ENCODE measurements at regions not wholly inside any gene's neighbourhood (a gene's known extent, or its start where the extent isn't known, plus 50 kb on each side); places are given as distances from the start of the nearest gene placed in this dataset.
"Not testable (repeated sequence)": the region's sequence is repeated elsewhere in the genome, so short reads cannot be mapped to it uniquely, and the experiment has no call there.

DNA sequence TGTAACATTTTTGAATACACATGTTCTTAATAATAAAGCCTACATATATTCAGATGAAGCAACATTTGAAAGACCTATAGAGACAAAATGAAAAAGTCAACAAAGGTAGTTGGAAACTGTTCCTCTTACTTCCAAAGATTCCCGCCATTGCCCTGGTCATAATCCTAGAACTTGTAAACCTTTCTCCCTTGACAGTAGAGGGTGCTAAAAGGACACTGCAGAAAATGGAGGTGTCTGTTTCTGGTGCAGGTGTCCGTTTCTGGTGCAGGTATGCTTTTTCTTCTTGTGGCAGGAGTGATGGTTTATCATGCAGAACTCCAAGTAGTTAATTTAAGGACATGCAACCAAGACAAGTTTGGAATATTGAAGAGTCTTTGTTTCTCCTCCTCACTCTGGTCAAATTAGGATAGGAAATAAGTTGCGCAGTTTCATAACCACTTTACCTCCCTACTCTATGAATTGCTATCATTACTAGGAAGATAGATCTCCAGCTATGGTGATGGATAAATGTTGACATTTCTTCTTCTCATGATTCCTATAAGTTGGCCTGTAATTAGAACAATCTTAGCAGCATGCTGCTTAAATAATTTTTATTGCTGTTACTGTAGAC, 56.0 kb upstream of the FAM174A start:
- no peak for DNase-seq

- no peak for DNase-seq
Measured at GRCh38 chr5:100472091-100472490, 63.1 kb upstream of the FAM174A start.

- DNase-seq: no peak
Measured at GRCh38 chr5:100469767-100470166, 65.4 kb upstream of the FAM174A start.

DNA sequence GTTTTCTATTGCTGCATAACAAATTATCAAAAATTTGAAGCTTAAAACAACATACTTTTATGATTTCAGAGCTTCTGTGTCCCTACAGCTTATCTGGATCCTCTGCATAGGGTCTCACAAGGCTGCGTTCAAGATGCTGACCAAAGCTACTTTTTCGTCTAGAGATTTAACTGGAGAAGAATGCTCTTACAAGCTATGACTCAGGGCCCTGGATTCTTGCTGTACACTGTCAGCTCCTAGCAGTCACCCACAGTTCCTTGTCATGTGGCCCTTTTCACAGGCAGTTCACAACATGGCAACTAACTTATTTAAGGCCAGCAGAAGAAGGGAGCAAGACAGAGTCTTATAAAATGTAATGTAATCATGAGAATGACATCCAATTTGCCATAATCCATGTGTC, 70.8 kb upstream of the FAM174A start:
- no peak for DNase-seq

- no peak for DNase-seq
Measured at GRCh38 chr5:100456615-100457014, 78.6 kb upstream of the FAM174A start.

DNA sequence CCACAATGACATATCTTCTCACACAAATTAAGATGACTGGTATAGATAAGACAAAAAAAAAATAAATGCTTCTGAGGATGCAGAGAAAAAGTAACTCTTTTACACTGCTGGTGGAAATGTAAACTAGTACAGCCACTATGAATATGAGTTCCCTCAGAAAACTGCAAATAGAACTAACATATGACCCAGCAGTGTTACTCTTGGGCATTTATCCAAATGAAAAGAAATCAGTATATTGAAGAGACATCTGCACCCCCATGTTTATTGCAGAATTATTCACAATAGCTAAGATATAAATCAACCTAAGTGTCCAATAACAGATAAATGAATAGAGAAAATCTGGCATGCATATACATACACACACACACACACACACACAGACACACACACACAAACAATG, 83.0 kb upstream of the FAM174A start:
- DNase-seq: no peak

DNA sequence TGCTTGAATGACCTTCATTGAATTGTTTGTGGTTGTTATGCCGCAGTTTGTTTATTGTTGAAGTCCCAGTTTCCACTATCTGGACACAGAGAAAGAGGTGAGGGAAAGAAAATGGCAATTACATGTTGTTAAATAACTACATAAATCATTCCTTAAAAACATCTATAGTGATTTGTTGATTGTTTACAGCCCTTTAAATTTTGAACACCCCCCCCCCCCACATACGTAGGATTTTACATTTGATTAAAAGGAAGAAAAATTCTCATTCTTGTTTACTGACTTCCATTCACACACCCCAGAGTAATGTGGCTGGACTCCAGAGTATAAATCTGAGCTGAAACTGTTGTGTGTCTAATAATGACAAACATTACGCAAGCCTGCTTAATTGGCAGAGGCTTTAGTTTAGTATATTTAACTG, 87.1 kb upstream of the FAM174A start:
- DNase-seq: no peak

- DNase-seq: no peak
Measured at GRCh38 chr5:100446879-100447430, 88.2 kb upstream of the FAM174A start.

- DNase-seq: no peak
Measured at GRCh38 chr5:100444961-100445360, 90.2 kb upstream of the FAM174A start.

DNA sequence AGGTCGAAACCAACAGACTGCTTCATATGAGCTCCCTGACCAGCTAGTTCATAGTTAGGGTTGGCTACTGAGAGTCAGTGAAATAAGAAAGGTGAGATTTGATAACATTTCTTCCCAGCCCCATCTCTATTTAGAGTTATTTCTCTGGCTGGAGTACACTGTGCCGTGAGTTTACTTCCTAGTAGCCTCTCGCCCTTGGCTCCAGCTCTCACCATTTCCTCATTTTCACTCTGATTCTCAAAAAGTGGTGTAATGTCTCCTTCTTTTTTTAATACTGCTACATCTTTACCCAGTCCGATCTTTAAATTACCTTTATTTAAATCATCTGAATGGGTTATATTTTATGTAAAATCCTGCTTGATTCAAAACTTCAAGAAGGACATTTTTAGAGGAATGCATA, 100.4 kb upstream of the FAM174A start:
- no peak for DNase-seq

- DNase-seq: no peak
Measured at GRCh38 chr5:100432741-100433140, 102.4 kb upstream of the FAM174A start.

GRCh38 chr5:100430268-100431195, 104.6 kb upstream of the FAM174A start:
- peak in 3 of 4 experiments; percentile 0 to 14 (median 11) for DNase-seq

DNA sequence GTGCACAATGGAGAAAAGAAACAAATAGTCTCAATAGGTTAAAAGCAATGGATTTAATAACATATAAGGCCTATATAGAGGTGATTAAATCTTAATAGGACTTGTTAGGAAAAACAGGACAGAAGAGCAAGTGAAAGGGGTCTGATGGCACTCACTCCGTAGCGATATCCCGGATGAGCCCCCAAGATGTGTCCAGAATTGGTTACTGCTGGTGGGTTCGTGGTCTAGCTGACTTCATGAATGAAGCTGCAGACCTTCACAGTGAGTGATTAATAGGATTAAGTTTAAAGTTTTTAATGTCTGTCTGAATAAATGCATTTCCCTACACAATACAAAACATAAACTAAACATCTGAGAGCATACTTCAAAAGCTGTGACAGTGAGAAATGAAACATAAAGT, 110.4 kb upstream of the FAM174A start:
- DNase-seq: no peak

DNA sequence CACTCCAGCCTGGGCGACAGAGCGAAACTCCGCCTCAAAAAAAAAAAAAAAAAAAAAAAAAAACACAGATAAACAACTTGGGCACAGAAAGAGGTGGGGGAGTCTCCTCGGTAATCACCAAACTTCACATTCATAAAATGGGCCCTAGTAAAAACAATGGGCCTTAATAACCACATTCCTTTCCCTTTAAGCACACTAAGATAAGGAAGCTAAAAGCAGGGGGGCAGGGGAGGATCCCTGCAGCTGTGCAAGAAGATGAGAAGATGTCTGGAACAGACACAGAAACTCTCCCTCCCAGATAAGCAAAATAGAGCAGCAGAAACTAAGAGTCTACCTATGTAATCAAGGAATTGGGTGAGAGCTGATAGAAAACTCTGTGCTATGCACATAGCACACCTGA, 111.2 kb upstream of the FAM174A start:
- no peak for DNase-seq

DNA sequence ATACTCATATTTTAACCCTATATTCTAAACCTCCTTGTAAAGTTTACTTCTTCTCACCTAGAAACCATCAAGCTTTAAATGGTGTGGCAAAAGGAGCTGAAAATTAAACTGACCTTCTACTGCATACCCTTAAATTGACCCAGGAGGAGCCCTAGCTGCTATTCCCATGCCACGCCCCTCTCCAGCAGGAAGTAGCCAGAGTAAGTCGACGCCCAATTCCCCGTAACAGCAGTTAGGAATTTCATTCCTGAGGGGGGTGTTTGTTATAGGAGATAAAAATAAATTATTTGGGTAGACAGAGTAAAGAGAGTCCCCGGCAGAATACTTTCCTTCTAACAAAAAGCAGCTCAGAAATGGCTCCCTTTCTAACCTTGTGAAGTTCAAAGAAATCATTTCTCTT, 111.8 kb upstream of the FAM174A start:
- no peak for DNase-seq

DNA sequence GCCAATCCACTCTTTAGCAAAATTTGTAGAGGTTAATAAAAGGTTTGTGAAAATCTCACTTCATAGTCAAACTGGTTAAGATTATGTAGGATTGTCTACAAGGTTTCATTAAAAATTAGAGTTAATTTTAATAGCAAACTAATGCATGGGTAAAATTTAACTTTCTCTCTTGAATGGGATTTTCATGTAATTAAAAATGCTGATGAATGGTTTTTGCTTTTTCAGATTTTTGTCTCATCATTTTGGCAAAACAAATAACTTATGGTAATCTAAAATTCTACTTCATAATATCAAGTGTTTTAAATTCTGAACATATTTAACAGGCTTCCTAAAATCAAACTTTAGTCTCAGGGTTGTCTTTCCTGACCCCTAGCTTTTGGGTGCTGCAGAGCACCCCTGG, 113.8 kb upstream of the FAM174A start:
- DNase-seq: no peak

DNA sequence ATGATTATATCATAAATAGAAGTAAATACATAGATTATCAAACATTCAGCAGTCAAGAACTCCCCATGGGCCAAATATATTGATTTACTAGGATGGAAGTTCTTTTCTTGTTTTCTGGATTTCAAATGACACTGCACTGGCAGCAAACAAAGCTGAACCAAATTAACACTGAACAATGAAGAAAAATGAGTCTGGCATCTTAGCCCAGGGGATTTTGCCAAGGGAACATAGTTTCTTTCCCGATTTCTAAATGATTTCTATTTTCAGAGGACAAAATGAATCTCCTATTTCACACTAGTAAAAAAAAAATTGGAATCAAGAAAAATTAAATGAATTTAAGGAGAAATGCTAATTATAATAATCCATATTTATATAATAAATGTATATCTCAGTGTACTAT, 116.9 kb upstream of the FAM174A start:
- DNase-seq: no peak

DNA sequence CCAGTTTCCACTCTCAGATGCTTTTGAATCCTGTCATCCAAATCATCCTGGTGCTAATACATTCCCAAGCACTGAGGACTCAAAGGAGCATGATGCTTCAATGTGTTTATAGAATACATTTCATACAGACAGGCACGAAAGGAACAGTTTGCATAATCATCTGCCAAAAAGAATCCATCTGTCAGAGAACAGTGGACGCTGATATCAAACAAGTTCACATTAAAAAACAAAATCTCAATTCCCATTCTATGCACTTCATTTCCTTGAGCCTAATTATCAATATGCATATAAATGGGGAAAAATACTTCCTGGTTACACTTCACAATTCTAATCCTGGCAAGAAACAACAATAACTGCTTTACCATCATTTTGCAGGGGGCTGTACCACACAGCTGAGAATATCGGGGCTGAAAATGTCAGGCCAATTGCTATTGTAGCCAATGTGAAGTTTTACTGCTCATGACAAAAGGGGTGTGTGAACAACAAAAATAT, 125.5 kb upstream of the FAM174A start:
- DNase-seq: no peak

- DNase-seq: no peak
Measured at GRCh38 chr5:100407053-100407452, 128.1 kb upstream of the FAM174A start.

GRCh38 chr5:100406640-100407039, 128.5 kb upstream of the FAM174A start:
- DNase-seq: no peak

DNA sequence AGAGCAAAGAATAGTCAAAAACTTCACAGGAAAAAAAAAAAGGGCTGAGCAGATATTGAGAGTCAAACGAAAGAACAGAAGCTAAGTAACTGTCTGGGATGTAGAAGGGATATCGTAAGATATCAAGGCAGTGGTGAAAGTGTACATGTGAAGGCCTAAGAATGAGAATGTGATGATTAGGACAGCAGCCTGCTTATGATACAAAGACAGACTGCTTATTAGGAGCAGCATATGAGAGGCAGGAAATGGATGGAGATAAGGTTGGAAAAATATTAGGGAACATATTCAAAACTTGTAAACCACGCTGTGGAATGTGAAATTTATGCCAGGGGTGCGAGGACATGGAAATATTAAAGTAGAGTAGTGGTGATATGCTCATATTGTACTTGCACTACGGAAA, 133.1 kb upstream of the FAM174A start:
- DNase-seq: no peak

- no peak for DNase-seq
Measured at GRCh38 chr5:100401149-100401548, 134.0 kb upstream of the FAM174A start.

- not testable (repeated sequence) for DNase-seq
Measured at GRCh38 chr5:100398815-100399214, 136.4 kb upstream of the FAM174A start.
